ENCODE measurements at regions not wholly inside any gene's neighbourhood (a gene's known extent, or its start where the extent isn't known, plus 50 kb on each side); places are given as distances from the start of the nearest gene placed in this dataset.

GRCh38 chr5:3375586-3376311 lies 219.9 kb upstream of the IRX1 start:
- no peak for ATAC-seq
- Mint-ChIP-seq H3K9me3 (ENCODE audit: low read depth) (peaks cover 11% of the 10 kb centered on the region), H3K36me3 (ENCODE audit: low read depth) (no peaks in the 10 kb centered on the region), H3K4me1 (no peaks in the 10 kb centered on the region), H3K4me3 (no peak overlapping the region), H3K27ac (no peak overlapping the region), H3K27me3 (no peaks in the 10 kb centered on the region)
- no peak for DNase-seq
- ChIA-PET CTCF (no interaction called here), POLR2A (no interaction called here)
- intact Hi-C loops (cut with DNase I, micrococcal nuclease), result no loop called here

- POLR2A ChIA-PET, result no interaction called here
- Mint-ChIP-seq H3K9me3 (ENCODE audit: low read depth) (peaks cover 15% of the 10 kb centered on the region), H3K4me1 (no peaks in the 10 kb centered on the region), H3K36me3 (ENCODE audit: low read depth) (no peaks in the 10 kb centered on the region), H3K27me3 (no peaks in the 10 kb centered on the region), H3K4me3 (no peak overlapping the region), H3K27ac (no peak overlapping the region)
- DNase-seq (no peak), ATAC-seq (no peak)
- intact Hi-C loops (cut with DNase I, micrococcal nuclease), result no loop called here
- CTCF ChIA-PET, result no interaction called here
Observed at GRCh38 chr5:3373391-3373790, 222.2 kb upstream of the IRX1 start.

- ATAC-seq (no peak), DNase-seq (no peak)
- CTCF ChIA-PET, result interaction anchor here (1.3 kb wide), 1 partner anchor 10 kb away, joined by 4 read pairs; no protein-coding TSS in a partner anchor
- no peak overlapping the region for H3K4me3 Mint-ChIP-seq
- H3K4me1 Mint-ChIP-seq, result no peaks in the 10 kb centered on the region
- no peak overlapping the region for H3K27ac Mint-ChIP-seq
- no peaks in the 10 kb centered on the region for H3K36me3 Mint-ChIP-seq (ENCODE audit: low read depth)
- POLR2A ChIA-PET, result no interaction called here
- H3K9me3 Mint-ChIP-seq (ENCODE audit: low read depth), result peaks cover 15% of the 10 kb centered on the region
- intact Hi-C loops (cut with DNase I, micrococcal nuclease), result no loop called here
- H3K27me3 Mint-ChIP-seq, result no peaks in the 10 kb centered on the region
Observed at GRCh38 chr5:3372289-3372688, 223.3 kb upstream of the IRX1 start.

GRCh38 chr5:3365501-3366215 lies 230.0 kb upstream of the IRX1 start:
- ChIA-PET CTCF (no interaction called here), POLR2A (no interaction called here)
- no peak overlapping the region for H3K4me3 Mint-ChIP-seq
- DNase-seq, result no peak
- no peak for ATAC-seq
- no peaks in the 10 kb centered on the region for H3K4me1 Mint-ChIP-seq
- no peak overlapping the region for H3K27ac Mint-ChIP-seq
- no peaks in the 10 kb centered on the region for H3K36me3 Mint-ChIP-seq (ENCODE audit: low read depth)
- intact Hi-C loops (cut with DNase I, micrococcal nuclease), result no loop called here
- no peaks in the 10 kb centered on the region for H3K27me3 Mint-ChIP-seq
- H3K9me3 Mint-ChIP-seq (ENCODE audit: low read depth), result peaks cover 4% of the 10 kb centered on the region

- CTCF ChIA-PET, result no interaction called here
- H3K9me3 Mint-ChIP-seq (ENCODE audit: low read depth), result peaks cover 4% of the 10 kb centered on the region
- no peak overlapping the region for H3K4me3 Mint-ChIP-seq
- intact Hi-C loops (cut with DNase I, micrococcal nuclease), result no loop called here
- H3K4me1 Mint-ChIP-seq, result no peaks in the 10 kb centered on the region
- H3K27me3 Mint-ChIP-seq, result no peaks in the 10 kb centered on the region
- H3K27ac Mint-ChIP-seq, result no peak overlapping the region
- ATAC-seq (no peak), DNase-seq (no peak)
- H3K36me3 Mint-ChIP-seq (ENCODE audit: low read depth), result no peaks in the 10 kb centered on the region
- POLR2A ChIA-PET, result no interaction called here
Observed at GRCh38 chr5:3364941-3365340, 230.7 kb upstream of the IRX1 start.

- H3K36me3 Mint-ChIP-seq (ENCODE audit: low read depth), result no peaks in the 10 kb centered on the region
- DNase-seq (no peak), ATAC-seq (no peak)
- peaks cover 4% of the 10 kb centered on the region for H3K9me3 Mint-ChIP-seq (ENCODE audit: low read depth)
- intact Hi-C loops (cut with DNase I, micrococcal nuclease), result no loop called here
- POLR2A ChIA-PET, result no interaction called here
- CTCF ChIA-PET, result no interaction called here
- no peaks in the 10 kb centered on the region for H3K27me3 Mint-ChIP-seq
- no peak overlapping the region for H3K4me3 Mint-ChIP-seq
- H3K27ac Mint-ChIP-seq, result no peak overlapping the region
- H3K4me1 Mint-ChIP-seq, result no peaks in the 10 kb centered on the region
Observed at GRCh38 chr5:3364433-3364832, 231.2 kb upstream of the IRX1 start.

- Mint-ChIP-seq H3K27me3 (no peaks in the 10 kb centered on the region), H3K4me3 (no peak overlapping the region), H3K4me1 (no peaks in the 10 kb centered on the region), H3K27ac (no peak overlapping the region), H3K36me3 (ENCODE audit: low read depth) (no peaks in the 10 kb centered on the region), H3K9me3 (ENCODE audit: low read depth) (no peaks in the 10 kb centered on the region)
- CTCF ChIA-PET, result no interaction called here
- intact Hi-C loops (cut with DNase I, micrococcal nuclease), result no loop called here
- POLR2A ChIA-PET, result no interaction called here
- ATAC-seq (no peak), DNase-seq (no peak)
Observed at GRCh38 chr5:3362606-3362910, 233.1 kb upstream of the IRX1 start.

- intact Hi-C loops (cut with DNase I, micrococcal nuclease), result no loop called here
- H3K9me3 Mint-ChIP-seq (ENCODE audit: low read depth), result no peaks in the 10 kb centered on the region
- H3K36me3 Mint-ChIP-seq (ENCODE audit: low read depth), result no peaks in the 10 kb centered on the region
- no peak for ATAC-seq
- no peak overlapping the region for H3K4me3 Mint-ChIP-seq
- H3K4me1 Mint-ChIP-seq, result no peaks in the 10 kb centered on the region
- CTCF ChIA-PET, result no interaction called here
- no peak for DNase-seq
- H3K27me3 Mint-ChIP-seq, result no peaks in the 10 kb centered on the region
- POLR2A ChIA-PET, result no interaction called here
- no peak overlapping the region for H3K27ac Mint-ChIP-seq
Observed at GRCh38 chr5:3361811-3362605, 233.6 kb upstream of the IRX1 start.

GRCh38 chr5:3359642-3360041 lies 236.0 kb upstream of the IRX1 start:
- ATAC-seq (no peak), DNase-seq (no peak)
- H3K27ac Mint-ChIP-seq, result no peak overlapping the region
- H3K36me3 Mint-ChIP-seq (ENCODE audit: low read depth), result no peaks in the 10 kb centered on the region
- H3K9me3 Mint-ChIP-seq (ENCODE audit: low read depth), result no peaks in the 10 kb centered on the region
- intact Hi-C loops (cut with DNase I, micrococcal nuclease), result no loop called here
- no peaks in the 10 kb centered on the region for H3K4me1 Mint-ChIP-seq
- H3K27me3 Mint-ChIP-seq, result no peaks in the 10 kb centered on the region
- H3K4me3 Mint-ChIP-seq, result no peak overlapping the region
- ChIA-PET POLR2A (no interaction called here), CTCF (no interaction called here)

GRCh38 chr5:3357291-3357690 lies 238.3 kb upstream of the IRX1 start:
- Mint-ChIP-seq H3K27ac (no peak overlapping the region), H3K36me3 (ENCODE audit: low read depth) (no peaks in the 10 kb centered on the region), H3K27me3 (no peaks in the 10 kb centered on the region), H3K4me3 (no peak overlapping the region), H3K9me3 (ENCODE audit: low read depth) (no peaks in the 10 kb centered on the region), H3K4me1 (no peaks in the 10 kb centered on the region)
- no peak for ATAC-seq
- DNase-seq, result no peak
- ChIA-PET POLR2A (no interaction called here), CTCF (no interaction called here)
- intact Hi-C loops (cut with DNase I, micrococcal nuclease), result no loop called here

- Mint-ChIP-seq H3K36me3 (ENCODE audit: low read depth) (no peaks in the 10 kb centered on the region), H3K27ac (no peak overlapping the region), H3K27me3 (no peaks in the 10 kb centered on the region), H3K4me1 (no peaks in the 10 kb centered on the region), H3K4me3 (no peak overlapping the region), H3K9me3 (ENCODE audit: low read depth) (no peaks in the 10 kb centered on the region)
- ChIA-PET POLR2A (no interaction called here), CTCF (no interaction called here)
- intact Hi-C loops (cut with DNase I, micrococcal nuclease), result no loop called here
- no peak for ATAC-seq
- no peak for DNase-seq
Observed at GRCh38 chr5:3356016-3356415, 239.6 kb upstream of the IRX1 start.

- no peaks in the 10 kb centered on the region for H3K27me3 Mint-ChIP-seq
- no peak for DNase-seq
- no peak for ATAC-seq
- no peaks in the 10 kb centered on the region for H3K36me3 Mint-ChIP-seq (ENCODE audit: low read depth)
- H3K4me1 Mint-ChIP-seq, result no peaks in the 10 kb centered on the region
- no peak overlapping the region for H3K4me3 Mint-ChIP-seq
- ChIA-PET POLR2A (no interaction called here), CTCF (no interaction called here)
- H3K9me3 Mint-ChIP-seq (ENCODE audit: low read depth), result no peaks in the 10 kb centered on the region
- intact Hi-C loops (cut with DNase I, micrococcal nuclease), result no loop called here
- H3K27ac Mint-ChIP-seq, result no peak overlapping the region
Observed at GRCh38 chr5:3355126-3355525, 240.5 kb upstream of the IRX1 start.

Data from activated CD4-positive, alpha-beta T cell treated with anti-CD3 and anti-CD28 coated beads for 36 hours (primary cell).